ENCODE measurements at regions not wholly inside any gene's neighbourhood (a gene's known extent, or its start where the extent isn't known, plus 50 kb on each side); places are given as distances from the start of the nearest gene placed in this dataset.

- no peak for TF ChIP-seq CTCF (IDR thresholded peaks at IDR 0.05; ENCODE audit: extremely low read depth, missing control alignments)
Measured at GRCh38 chr2:39567507-39567906, 98.2 kb upstream of the TMEM178A start.

GRCh38 chr2:39568116-39568515 is 97.6 kb upstream of the TMEM178A start:
- no peak for TF ChIP-seq CTCF (IDR thresholded peaks at IDR 0.05; ENCODE audit: extremely low read depth, missing control alignments)

More at GRCh38 chr2:39567507-39567906, 98.2 kb upstream of the TMEM178A start:
- DNase-seq (ENCODE audit: low spot score), result no peak

GRCh38 chr2:39568561-39569006 is 97.1 kb upstream of the TMEM178A start:
- TF ChIP-seq CTCF (IDR thresholded peaks at IDR 0.05; ENCODE audit: extremely low read depth, missing control alignments), result no peak

More at GRCh38 chr2:39568116-39568515, 97.6 kb upstream of the TMEM178A start:
- DNase-seq (ENCODE audit: low spot score), result no peak

GRCh38 chr2:39570130-39570555 is 95.6 kb upstream of the TMEM178A start:
- no peak for DNase-seq (ENCODE audit: low spot score)
- TF ChIP-seq CTCF (IDR thresholded peaks at IDR 0.05; ENCODE audit: extremely low read depth, missing control alignments), result no peak

More at GRCh38 chr2:39568561-39569006, 97.1 kb upstream of the TMEM178A start:
- DNase-seq (ENCODE audit: low spot score), result no peak

GRCh38 chr2:39570614-39571013 is 95.1 kb upstream of the TMEM178A start:
- no peak for DNase-seq (ENCODE audit: low spot score)
- no peak for TF ChIP-seq CTCF (IDR thresholded peaks at IDR 0.05; ENCODE audit: extremely low read depth, missing control alignments)

GRCh38 chr2:39571111-39571731 is 94.5 kb upstream of the TMEM178A start:
- TF ChIP-seq CTCF (IDR thresholded peaks at IDR 0.05; ENCODE audit: extremely low read depth, missing control alignments), result no peak
- no peak for DNase-seq (ENCODE audit: low spot score)

- no peak for TF ChIP-seq CTCF (IDR thresholded peaks at IDR 0.05; ENCODE audit: extremely low read depth, missing control alignments)
- DNase-seq (ENCODE audit: low spot score), result no peak
Measured at GRCh38 chr2:39573276-39573675, 92.4 kb upstream of the TMEM178A start.
